Mammary epithelial cell (primary cell): ENCODE measurements at regions not wholly inside any gene's neighbourhood (a gene's known extent, or its start where the extent isn't known, plus 50 kb on each side); places are given as distances from the start of the nearest gene placed in this dataset.

Source experiments
- CTCF ChIP-seq, 2 donors: IDR thresholded peaks in 1 of 2; conservative IDR thresholded peaks in 1 of 2; 2 replicates each; pipeline ENCODE4 v1.5.1; 2011 to 2012; ENCODE audit warnings: inconsistent platforms in 2 of 2, low read length in 2 of 2, mild to moderate bottlenecking in 2 of 2, control low read depth in 1 of 2, low read depth in 1 of 2; ENCODE audit not compliant: insufficient read depth in 1 of 2; ENCODE audit errors: extremely low read depth in 1 of 2
- EZH2 ChIP-seq: IDR thresholded peaks from 2 replicates; pipeline ENCODE4 v1.6.1; 2012; ENCODE audit warnings: low read length, inconsistent platforms, borderline replicate concordance

GRCh38 chr14:34328178-34328577, 133.9 kb downstream of the SPTSSA start:
- TF ChIP-seq CTCF (conservative IDR thresholded peaks at IDR 0.05 in 1 of 2, IDR thresholded peaks at IDR 0.05 in 1 of 2; ENCODE audit: extremely low read depth in 1 of 2, insufficient read depth in 1 of 2, low read depth in 1 of 2, low read length in 2 of 2) (no peak), EZH2 (no peak)
